ENCODE measurements at regions not wholly inside any gene's neighbourhood (a gene's known extent, or its start where the extent isn't known, plus 50 kb on each side); places are given as distances from the start of the nearest gene placed in this dataset.

DNA sequence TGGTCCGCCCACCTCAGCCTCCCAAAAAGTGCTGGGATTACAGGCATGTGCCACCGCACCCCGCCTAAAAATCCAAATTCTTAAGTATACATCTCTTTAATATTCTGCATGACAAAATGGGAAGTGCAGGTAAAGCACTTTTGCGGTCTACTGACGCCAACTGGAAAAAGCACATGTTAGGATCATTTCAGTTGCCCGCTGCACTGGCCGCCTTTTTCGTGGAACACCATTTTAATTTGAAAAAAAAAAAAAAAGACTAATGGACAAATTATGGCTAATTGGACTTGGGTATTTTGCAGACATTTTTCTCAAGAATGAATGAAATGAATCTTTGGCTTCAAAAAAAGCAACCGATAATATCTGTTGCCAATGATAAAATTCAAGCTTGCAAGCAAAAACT is 129.3 kb upstream of the GPC1 start:
- TF ChIP-seq MYC (IDR thresholded peaks at IDR 0.05; ENCODE audit: low read depth, low read length) (no peak), MAX (IDR thresholded peaks at IDR 0.05; ENCODE audit: low read depth, low read length) (no peak), POLR2A (IDR thresholded peaks at IDR 0.05; ENCODE audit: extremely low read depth, insufficient read length) (no peak)
- TF ChIP-seq, protein P1, sequence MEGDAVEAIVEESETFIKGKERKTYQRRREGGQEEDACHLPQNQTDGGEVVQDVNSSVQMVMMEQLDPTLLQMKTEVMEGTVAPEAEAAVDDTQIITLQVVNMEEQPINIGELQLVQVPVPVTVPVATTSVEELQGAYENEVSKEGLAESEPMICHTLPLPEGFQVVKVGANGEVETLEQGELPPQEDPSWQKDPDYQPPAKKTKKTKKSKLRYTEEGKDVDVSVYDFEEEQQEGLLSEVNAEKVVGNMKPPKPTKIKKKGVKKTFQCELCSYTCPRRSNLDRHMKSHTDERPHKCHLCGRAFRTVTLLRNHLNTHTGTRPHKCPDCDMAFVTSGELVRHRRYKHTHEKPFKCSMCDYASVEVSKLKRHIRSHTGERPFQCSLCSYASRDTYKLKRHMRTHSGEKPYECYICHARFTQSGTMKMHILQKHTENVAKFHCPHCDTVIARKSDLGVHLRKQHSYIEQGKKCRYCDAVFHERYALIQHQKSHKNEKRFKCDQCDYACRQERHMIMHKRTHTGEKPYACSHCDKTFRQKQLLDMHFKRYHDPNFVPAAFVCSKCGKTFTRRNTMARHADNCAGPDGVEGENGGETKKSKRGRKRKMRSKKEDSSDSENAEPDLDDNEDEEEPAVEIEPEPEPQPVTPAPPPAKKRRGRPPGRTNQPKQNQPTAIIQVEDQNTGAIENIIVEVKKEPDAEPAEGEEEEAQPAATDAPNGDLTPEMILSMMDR (IDR thresholded peaks at IDR 0.05; ENCODE audit: low read depth, low read length): no peak
- DNase-seq (ENCODE audit: low read depth): no peak
- H3K4me3 ChIP-seq (ENCODE audit: low read depth, low read length): no peak overlapping the region

- no peak overlapping the region for H3K4me3 ChIP-seq (ENCODE audit: low read depth, low read length)
- no peak for TF ChIP-seq MAX (IDR thresholded peaks at IDR 0.05; ENCODE audit: low read depth, low read length)
- no peak for TF ChIP-seq MYC (IDR thresholded peaks at IDR 0.05; ENCODE audit: low read depth, low read length)
- no peak for TF ChIP-seq POLR2A (IDR thresholded peaks at IDR 0.05; ENCODE audit: extremely low read depth, insufficient read length)
- TF ChIP-seq, protein P1 (IDR thresholded peaks at IDR 0.05; ENCODE audit: low read depth, low read length): no peak
- DNase-seq (ENCODE audit: low read depth): no peak
Observed at GRCh38 chr2:240308111-240308651, 127.3 kb upstream of the GPC1 start.

DNA sequence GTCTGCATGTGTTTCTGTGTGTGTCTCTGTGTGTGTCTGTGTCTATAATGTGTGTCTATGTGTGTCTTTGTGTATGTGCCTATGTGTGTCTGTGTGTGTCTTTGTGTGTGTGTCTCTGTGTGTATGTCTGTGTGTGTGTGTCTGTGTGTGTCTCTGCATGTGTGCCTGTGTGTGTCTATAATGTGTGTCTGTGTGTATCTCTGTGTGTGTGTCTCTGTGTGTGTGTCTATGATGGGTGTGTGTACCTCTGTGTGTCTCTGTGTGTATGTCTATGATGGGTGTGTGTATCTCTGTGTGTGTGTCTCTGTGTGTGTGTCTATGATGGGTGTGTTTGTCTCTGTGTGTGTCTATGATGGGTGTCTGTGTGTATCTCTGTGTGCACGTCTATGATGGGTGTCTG is 126.2 kb upstream of the GPC1 start:
- DNase-seq (ENCODE audit: low read depth): no peak
- TF ChIP-seq POLR2A (IDR thresholded peaks at IDR 0.05; ENCODE audit: extremely low read depth, insufficient read length): no peak
- no peak for TF ChIP-seq MAX (IDR thresholded peaks at IDR 0.05; ENCODE audit: low read depth, low read length)
- TF ChIP-seq, protein P1 (IDR thresholded peaks at IDR 0.05; ENCODE audit: low read depth, low read length): no peak
- no peak overlapping the region for H3K4me3 ChIP-seq (ENCODE audit: low read depth, low read length)

DNA sequence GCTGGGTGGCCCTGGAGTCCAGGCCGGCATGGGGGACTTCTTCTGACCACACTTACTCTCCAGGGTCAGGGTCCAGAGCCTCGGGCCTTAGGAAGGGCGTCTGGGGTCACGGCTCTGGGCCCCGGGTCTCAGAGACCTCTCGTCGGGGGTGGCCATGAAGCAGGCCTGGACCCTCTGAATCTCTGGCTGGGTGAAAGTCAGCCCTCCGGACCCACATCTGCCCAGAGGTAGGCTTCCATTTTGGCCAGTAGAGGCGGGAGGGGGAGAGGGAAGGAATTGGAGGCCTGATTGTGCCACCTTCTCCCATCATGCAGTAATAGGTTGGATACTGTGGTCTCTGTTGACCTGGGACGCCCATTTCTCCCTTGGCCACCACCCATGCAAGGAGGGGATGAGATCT is 125.3 kb upstream of the GPC1 start:
- H3K4me3 ChIP-seq (ENCODE audit: low read depth, low read length): no peak overlapping the region
- DNase-seq (ENCODE audit: low read depth): no peak
- TF ChIP-seq MYC (IDR thresholded peaks at IDR 0.05; ENCODE audit: low read depth, low read length): no peak
- TF ChIP-seq MAX (IDR thresholded peaks at IDR 0.05; ENCODE audit: low read depth, low read length): no peak
- TF ChIP-seq, protein P1 (IDR thresholded peaks at IDR 0.05; ENCODE audit: low read depth, low read length): no peak
- TF ChIP-seq POLR2A (IDR thresholded peaks at IDR 0.05; ENCODE audit: extremely low read depth, insufficient read length): no peak

DNA sequence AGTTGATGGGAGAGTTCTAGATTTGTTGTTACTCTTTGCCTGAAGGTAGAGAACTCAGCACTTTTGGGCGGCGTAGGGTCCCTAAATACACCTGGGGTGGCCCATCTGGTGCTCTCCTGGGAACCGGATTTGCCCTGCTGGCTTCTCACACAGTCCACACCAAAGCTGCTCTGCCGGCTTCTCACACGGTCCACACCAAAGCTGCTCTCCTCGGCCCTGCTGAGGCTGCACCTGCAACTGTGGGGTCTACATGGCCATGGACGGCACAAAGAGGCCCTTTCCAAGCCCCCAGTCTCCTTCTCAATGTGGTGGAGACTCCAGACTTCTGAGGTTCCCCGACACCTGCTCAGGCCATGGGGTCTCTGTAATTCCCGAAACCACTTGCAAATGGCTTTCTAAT is 124.8 kb upstream of the GPC1 start:
- no peak for DNase-seq (ENCODE audit: low read depth)
- H3K4me3 ChIP-seq (ENCODE audit: low read depth, low read length): no peak overlapping the region
- TF ChIP-seq, protein P1 (IDR thresholded peaks at IDR 0.05; ENCODE audit: low read depth, low read length): no peak
- no peak for TF ChIP-seq POLR2A (IDR thresholded peaks at IDR 0.05; ENCODE audit: extremely low read depth, insufficient read length)

GRCh38 chr2:240311821-240312220 is 123.6 kb upstream of the GPC1 start:
- no peak overlapping the region for H3K4me3 ChIP-seq (ENCODE audit: low read depth, low read length)
- TF ChIP-seq, protein P1 (IDR thresholded peaks at IDR 0.05; ENCODE audit: low read depth, low read length): no peak
- no peak for TF ChIP-seq MAX (IDR thresholded peaks at IDR 0.05; ENCODE audit: low read depth, low read length)
- TF ChIP-seq MYC (IDR thresholded peaks at IDR 0.05; ENCODE audit: low read depth, low read length): no peak
- TF ChIP-seq POLR2A (IDR thresholded peaks at IDR 0.05; ENCODE audit: extremely low read depth, insufficient read length): no peak
- no peak for DNase-seq (ENCODE audit: low read depth)

All from NB4 (cell line).